ENCODE measurements at regions not wholly inside any gene's neighbourhood (a gene's known extent, or its start where the extent isn't known, plus 50 kb on each side); places are given as distances from the start of the nearest gene placed in this dataset.

- no peak overlapping the region for H2AFZ ChIP-seq (ENCODE audit: low read length)
- no peak for FAIRE-seq
- H3K9me3 ChIP-seq (ENCODE audit: low read length), result no peaks in the 10 kb centered on the region
- no peak overlapping the region for H3K9ac ChIP-seq (ENCODE audit: insufficient read depth, low read depth, low read length)
- POLR2A ChIA-PET, result no interaction called here
- H3K27ac ChIP-seq (ENCODE audit: extremely low read length, insufficient read depth, low read length), result no peak overlapping the region
- no peaks in the 10 kb centered on the region for H3K4me1 ChIP-seq (ENCODE audit: insufficient read depth, low read length)
- no peak for ATAC-seq
- H3K27me3 ChIP-seq (ENCODE audit: control insufficient read depth in 1 of 2, insufficient read depth in 2 of 2, low read length in 2 of 2), result no peaks in the 10 kb centered on the region
- H4K20me1 ChIP-seq (ENCODE audit: insufficient read depth, low read length), result no peaks in the 10 kb centered on the region
- H3K4me3 ChIP-seq (replicated peaks in 1 of 3; ENCODE audit: insufficient read depth in 1 of 3, low read depth in 2 of 3, low read length in 3 of 3), result no peak overlapping the region
- intact Hi-C loops (cut with micrococcal nuclease; ENCODE audit: unreplicated experiment), result no loop called here
- no peak overlapping the region for H3K4me2 ChIP-seq (ENCODE audit: low read depth, low read length)
- CTCF ChIA-PET (ENCODE audit: low intra/inter-chr PET ratio, low total read pairs), result no interaction called here
- TF ChIP-seq ZNF138 (CRISPR knock-in tag; IDR thresholded peaks at IDR 0.05; ENCODE audit: low read depth), result no peak
- no peak for TF ChIP-seq ZBTB34 (CRISPR knock-in tag; IDR thresholded peaks at IDR 0.05)
- TF ChIP-seq DNMT1 (CRISPR knock-in tag; IDR thresholded peaks at IDR 0.05), result no peak
- TF ChIP-seq SRY (CRISPR knock-in tag; IDR thresholded peaks at IDR 0.05), result no peak
- no peak for TF ChIP-seq SOX5 (CRISPR knock-in tag; IDR thresholded peaks at IDR 0.05; ENCODE audit: borderline replicate concordance)
- no peak for TF ChIP-seq BRD4 (CRISPR knock-in tag; IDR thresholded peaks at IDR 0.05)
- no peak for TF ChIP-seq MXD3 (CRISPR knock-in tag; IDR thresholded peaks at IDR 0.05)
- no peak for TF ChIP-seq ZNF550 (CRISPR knock-in tag; IDR thresholded peaks at IDR 0.05; ENCODE audit: borderline replicate concordance)
- no peak for TF ChIP-seq ZNF841 (CRISPR knock-in tag; IDR thresholded peaks at IDR 0.05; ENCODE audit: borderline replicate concordance)
- no peak for TF ChIP-seq ZNF329 (CRISPR knock-in tag; IDR thresholded peaks at IDR 0.05; ENCODE audit: low read depth)
- TF ChIP-seq ZFAT (CRISPR knock-in tag; conservative IDR thresholded peaks at IDR 0.05), result no peak
- TF ChIP-seq KLF6 (CRISPR knock-in tag; IDR thresholded peaks at IDR 0.05), result no peak
- in situ Hi-C loops (cut with HindIII; ENCODE audit: extremely low pct_ligation_motif_present, low pct_unique_long_range_greater_than_20kb), result no loop called here
- no peaks in the 10 kb centered on the region for H3K79me2 ChIP-seq (ENCODE audit: insufficient read depth, low read length)
- no peaks in the 10 kb centered on the region for H3K36me3 ChIP-seq (replicated peaks in 1 of 2; ENCODE audit: control insufficient read depth in 1 of 2, insufficient read depth in 2 of 2, low read length in 2 of 2)
- BruUV-seq (replicated peaks), result no TSS peak
- DNase-seq (ENCODE audit: low spot score), result no peak
- 0% methylated on average over 1 of the region's 2 CpGs for WGBS (ENCODE audit: low lambda C conversion rate)
These were observed 179.5 kb downstream of the MSN start for GRCh38 chrX:65846974-65847373.

Data from HepG2 (cell line).